Spleen (tissue), 7 donors: ENCODE measurements at regions not wholly inside any gene's neighbourhood (a gene's known extent, or its start where the extent isn't known, plus 50 kb on each side); places are given as distances from the start of the nearest gene placed in this dataset.

Experiments used
- POLR2A ChIP-seq, 3 donors: fragments of 450-650 bp; IDR thresholded peaks; one replicate each; pipeline ENCODE4 v1.5.1; 2017; ENCODE audit warnings: antibody characterized with exemption in 3 of 3, mild to moderate bottlenecking in 1 of 3
- POLR2AphosphoS5 ChIP-seq, 3 donors: sonication (generic); formaldehyde crosslinking; IDR thresholded peaks; one replicate each; pipeline ENCODE4 v1.5.1; 2017; ENCODE audit warnings: antibody characterized with exemption in 3 of 3
- TF ChIP-seq, protein P1 (sequence below), 11 experiments: fragments of 200-600 bp in 7 of 11; fragments of 450-650 bp in 4 of 11; sonication (generic) in 4 of 11; IDR thresholded peaks in 8 of 11; conservative IDR thresholded peaks in 3 of 11; 1 replicate in 7 of 11; 2 replicates in 4 of 11; pipeline versions ENCODE4 v1.4.0 to v1.8.0; 2016 to 2021; ENCODE audit warnings: antibody characterized with exemption in 11 of 11, inconsistent platforms in 4 of 11, mild to moderate bottlenecking in 1 of 11
- donor health status: DM: no; HTN: no; CAD: no; lungs with moderate emphysema.
- donor health status: DM: no; HTN: no; CAD: no.
- donor health status: DM: no; HTN: no; CAD: no.

DNA sequence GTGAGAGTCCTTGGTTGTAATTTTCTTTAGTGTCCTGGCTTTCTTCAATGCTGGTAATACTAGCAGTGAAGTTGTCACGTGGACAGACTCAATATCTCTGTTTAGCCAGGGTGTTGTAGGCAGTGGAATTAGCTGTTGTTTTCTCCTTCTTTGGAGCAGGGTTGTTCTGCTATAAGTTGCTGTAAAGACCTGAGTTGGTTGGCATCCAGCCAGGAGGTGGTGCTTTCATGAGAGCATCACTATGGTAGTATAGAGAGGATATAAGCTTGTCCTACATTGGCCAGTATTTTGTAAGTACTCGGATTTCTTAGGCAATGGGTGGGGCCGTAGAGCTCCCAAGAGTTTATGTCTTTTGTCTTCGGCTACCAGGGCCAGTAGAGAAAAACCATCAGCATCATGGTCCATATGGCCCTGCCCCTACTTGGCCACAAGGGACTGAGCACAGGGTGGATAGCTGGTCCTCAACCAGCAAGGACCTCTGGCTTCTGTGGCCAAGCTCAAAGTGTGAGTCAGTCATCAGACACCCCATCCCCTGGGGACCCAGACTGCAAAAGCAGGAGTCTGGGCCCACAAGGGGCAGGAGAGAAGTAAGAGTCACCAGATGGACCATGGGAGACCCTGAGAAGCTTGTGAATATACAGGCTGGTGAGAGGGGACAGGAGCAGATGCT lies 127.9 kb upstream of the NXT1 start:
- TF ChIP-seq, protein P1, sequence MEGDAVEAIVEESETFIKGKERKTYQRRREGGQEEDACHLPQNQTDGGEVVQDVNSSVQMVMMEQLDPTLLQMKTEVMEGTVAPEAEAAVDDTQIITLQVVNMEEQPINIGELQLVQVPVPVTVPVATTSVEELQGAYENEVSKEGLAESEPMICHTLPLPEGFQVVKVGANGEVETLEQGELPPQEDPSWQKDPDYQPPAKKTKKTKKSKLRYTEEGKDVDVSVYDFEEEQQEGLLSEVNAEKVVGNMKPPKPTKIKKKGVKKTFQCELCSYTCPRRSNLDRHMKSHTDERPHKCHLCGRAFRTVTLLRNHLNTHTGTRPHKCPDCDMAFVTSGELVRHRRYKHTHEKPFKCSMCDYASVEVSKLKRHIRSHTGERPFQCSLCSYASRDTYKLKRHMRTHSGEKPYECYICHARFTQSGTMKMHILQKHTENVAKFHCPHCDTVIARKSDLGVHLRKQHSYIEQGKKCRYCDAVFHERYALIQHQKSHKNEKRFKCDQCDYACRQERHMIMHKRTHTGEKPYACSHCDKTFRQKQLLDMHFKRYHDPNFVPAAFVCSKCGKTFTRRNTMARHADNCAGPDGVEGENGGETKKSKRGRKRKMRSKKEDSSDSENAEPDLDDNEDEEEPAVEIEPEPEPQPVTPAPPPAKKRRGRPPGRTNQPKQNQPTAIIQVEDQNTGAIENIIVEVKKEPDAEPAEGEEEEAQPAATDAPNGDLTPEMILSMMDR (IDR thresholded peaks at IDR 0.05 in 8 of 11, conservative IDR thresholded peaks at IDR 0.05 in 3 of 11) = no peak
- TF ChIP-seq POLR2AphosphoS5 (IDR thresholded peaks at IDR 0.05) (no peak), POLR2A (IDR thresholded peaks at IDR 0.05) (no peak)
